Heart left ventricle (tissue), 16 donors: ENCODE measurements at regions not wholly inside any gene's neighbourhood (a gene's known extent, or its start where the extent isn't known, plus 50 kb on each side); places are given as distances from the start of the nearest gene placed in this dataset.

ENCODE experiments used
- ATAC-seq, 4 donors: fragments of 200-7000 bp; cut with Tn5 transposase; one replicate each; pipeline ENCODE4 v1.9.1; 2020 to 2022; ENCODE audit warnings: moderate library complexity in 4 of 4, mild to moderate bottlenecking in 3 of 4, moderate number of reproducible peaks in 1 of 4
- DNase-seq, 5 donors: peaks; one replicate each; pipeline ENCODE4 v3.0.0-alpha.2; 2020
- H3K27ac ChIP-seq, 12 donors: fragments of 200-600 bp; sonication (generic) in 4 of 12; one replicate each; pipeline versions ENCODE4 v1.5.0 to v1.8.0; 2016 to 2022; ENCODE audit warnings: mild to moderate bottlenecking in 2 of 12
- H3K27me3 ChIP-seq, 9 donors: fragments of 200-600 bp; sonication (generic) in 2 of 9; one replicate each; pipeline versions ENCODE4 v1.5.1 to v1.8.0; 2016 to 2022; ENCODE audit warnings: mild to moderate bottlenecking in 3 of 9
- H3K36me3 ChIP-seq, 9 donors: fragments of 200-600 bp; sonication (generic) in 2 of 9; one replicate each; pipeline versions ENCODE4 v1.5.0 to v1.8.0; 2018 to 2022; ENCODE audit warnings: mild to moderate bottlenecking in 2 of 9
- H3K4me1 ChIP-seq, 12 donors: fragments of 200-600 bp; sonication (generic) in 4 of 12; one replicate each; pipeline versions ENCODE4 v1.5.0 to v1.8.0; 2016 to 2022; ENCODE audit warnings: mild to moderate bottlenecking in 3 of 12
- H3K4me3 ChIP-seq, 12 donors: fragments of 200-600 bp; sonication (generic) in 4 of 12; one replicate each; pipeline versions ENCODE4 v1.5.0 to v1.8.0; 2017 to 2022; ENCODE audit warnings: mild to moderate bottlenecking in 9 of 12, moderate library complexity in 4 of 12
- H3K9me3 ChIP-seq, 12 donors: fragments of 200-600 bp; sonication (generic) in 4 of 12; one replicate each; pipeline versions ENCODE4 v1.5.0 to v1.8.0; 2016 to 2022; ENCODE audit warnings: mild to moderate bottlenecking in 1 of 12
- POLR2A ChIP-seq, 2 donors: fragments of 450-650 bp; IDR thresholded peaks; one replicate each; pipeline ENCODE4 v1.6.1; 2017; ENCODE audit warnings: antibody characterized with exemption in 2 of 2, mild to moderate bottlenecking in 2 of 2, moderate library complexity in 2 of 2
- WGBS, 4 donors: extraction: QIAGEN DNeasy Blood & Tissue Kit in 2 of 4; methylation state at CpG; one replicate each; pipeline versions ENCODE4 v1.1.5 to v1.1.7; 2013 to 2018; 5-methylcytosine and 5-hydroxymethylcytosine counted together
- intact Hi-C, 10 donors: fragments of 100-400 bp; cut with DNase I; formaldehyde crosslinking; loops; one replicate each; pipeline versions ENCODE4 v1.11.1 to v1.14.2; 2022
- TF ChIP-seq, protein P1 (sequence below), 12 donors: fragments of 200-600 bp; sonication (generic) in 4 of 12; IDR thresholded peaks; one replicate each; pipeline versions ENCODE4 v1.5.0 to v1.8.0; 2018 to 2022; ENCODE audit warnings: antibody characterized with exemption in 12 of 12, mild to moderate bottlenecking in 5 of 12
- donor health status: ischemic (EF 13 %, LVEDD 7.1; RV severe dilation, severe dysfunction).
- donor health status: healthy with polysubstance abuse.
- donor health status: DM: no; HTN: yes; CAD: no.
- donor health status: DM: no; HTN: no; CAD: no.
- donor health status: ischemic (EF 25% LVEDD 6.9; RV normal size, moderate dysfunction).
- donor health status: ischemic (EF 25% LVEDD 5.7; RV mildly dilated, moderate dysfunction).
- donor health status: healthy.
- donor health status: DM: yes; HTN: yes; CAD: no.
- donor health status: ischemic (EF 35%, LVEDD 5.7; RV mildly dilated, moderate dysfunction).
- donor health status: nonischemic (EF 11% LVEDD 7.7; RV severe dilation, severe dysfunction).
- donor health status: DM: yes; HTN: yes; CAD: no.
- donor health status: PGD.
- donor health status: ischemic (EF 29% LVEDD 5.4; RV normal size, mild dysfunction).
- donor health status: nonischemic (EF 23%, LVEDD 6.1; RV moderate dilation, normal function).

DNA sequence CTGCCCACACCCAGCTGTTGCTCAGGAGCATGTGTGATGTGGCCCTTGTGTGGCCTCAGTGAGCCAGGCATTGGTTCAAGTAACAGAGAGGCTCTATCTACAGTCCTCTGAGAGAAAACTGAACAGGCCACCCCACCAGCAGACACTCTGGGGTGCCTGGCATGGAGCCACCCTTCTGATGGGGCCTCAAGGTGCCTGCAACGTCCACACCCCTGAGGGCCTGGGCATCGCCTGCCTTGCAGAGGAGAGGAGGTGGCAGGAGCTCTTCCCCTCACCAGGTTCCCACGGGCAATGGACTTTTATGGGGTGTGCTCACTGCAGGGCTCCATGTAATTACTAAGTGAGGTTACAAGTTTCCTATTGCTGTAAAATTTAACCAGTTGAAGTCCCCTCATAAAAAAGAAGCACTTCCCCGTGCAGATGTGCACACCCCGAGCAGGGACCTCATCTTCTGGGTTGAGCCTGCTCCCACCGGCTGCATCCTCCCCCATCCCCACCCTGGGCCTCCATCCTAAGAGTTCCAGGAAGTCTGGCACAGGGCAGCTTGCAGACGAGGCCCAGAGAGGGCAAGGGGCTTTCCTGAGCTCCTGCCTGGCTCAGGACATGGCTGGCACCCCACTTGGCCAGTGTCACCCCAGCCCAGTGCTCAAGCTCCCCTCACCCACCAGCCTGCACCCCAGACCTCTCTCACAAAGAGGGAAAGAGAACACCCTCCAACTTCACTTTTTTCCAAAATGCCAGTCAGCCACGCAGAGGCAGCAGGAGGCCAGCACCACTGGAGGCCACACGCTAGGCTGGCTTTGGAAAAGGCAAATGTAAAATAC lies 270.4 kb upstream of the RTL1 start:
- H3K36me3 ChIP-seq, result no peaks in the 10 kb centered on the region
- ATAC-seq (no peak), DNase-seq (no peak)
- intact Hi-C loops, result no loop called here
- H3K9me3 ChIP-seq, result peaks cover 0 to 8% (median 0%) of the 10 kb centered on the region in 12 donors
- H3K4me3 ChIP-seq, result no peak overlapping the region
- 76 to 80% (median 79%) methylated on average over 9 of the region's 9 CpGs for WGBS, 4 donors
- TF ChIP-seq, protein P1, sequence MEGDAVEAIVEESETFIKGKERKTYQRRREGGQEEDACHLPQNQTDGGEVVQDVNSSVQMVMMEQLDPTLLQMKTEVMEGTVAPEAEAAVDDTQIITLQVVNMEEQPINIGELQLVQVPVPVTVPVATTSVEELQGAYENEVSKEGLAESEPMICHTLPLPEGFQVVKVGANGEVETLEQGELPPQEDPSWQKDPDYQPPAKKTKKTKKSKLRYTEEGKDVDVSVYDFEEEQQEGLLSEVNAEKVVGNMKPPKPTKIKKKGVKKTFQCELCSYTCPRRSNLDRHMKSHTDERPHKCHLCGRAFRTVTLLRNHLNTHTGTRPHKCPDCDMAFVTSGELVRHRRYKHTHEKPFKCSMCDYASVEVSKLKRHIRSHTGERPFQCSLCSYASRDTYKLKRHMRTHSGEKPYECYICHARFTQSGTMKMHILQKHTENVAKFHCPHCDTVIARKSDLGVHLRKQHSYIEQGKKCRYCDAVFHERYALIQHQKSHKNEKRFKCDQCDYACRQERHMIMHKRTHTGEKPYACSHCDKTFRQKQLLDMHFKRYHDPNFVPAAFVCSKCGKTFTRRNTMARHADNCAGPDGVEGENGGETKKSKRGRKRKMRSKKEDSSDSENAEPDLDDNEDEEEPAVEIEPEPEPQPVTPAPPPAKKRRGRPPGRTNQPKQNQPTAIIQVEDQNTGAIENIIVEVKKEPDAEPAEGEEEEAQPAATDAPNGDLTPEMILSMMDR (IDR thresholded peaks at IDR 0.05), result no peak
- TF ChIP-seq POLR2A (IDR thresholded peaks at IDR 0.05), result no peak
- H3K27me3 ChIP-seq, result no peaks in the 10 kb centered on the region
- H3K27ac ChIP-seq, result no peak overlapping the region
- no peaks in the 10 kb centered on the region for H3K4me1 ChIP-seq

DNA sequence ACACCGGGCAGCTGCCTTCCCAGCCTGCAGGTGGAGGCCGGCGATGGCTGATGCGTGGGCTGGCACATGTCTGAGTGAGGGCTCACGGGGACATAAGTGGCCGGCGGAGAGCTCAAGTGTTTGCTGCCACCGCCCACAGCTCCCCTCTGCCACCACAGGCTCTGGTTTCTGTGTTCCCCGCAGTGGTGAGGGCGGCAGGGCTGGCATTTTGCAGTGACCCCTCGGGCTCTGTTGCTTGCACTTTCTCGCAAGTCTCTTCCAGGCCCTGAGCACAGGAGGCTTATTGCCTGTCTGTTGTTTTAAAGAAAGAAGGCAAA lies 271.0 kb upstream of the RTL1 start:
- 79 to 93% (median 88%) methylated on average over 7 to 12 of the region's 12 CpGs for WGBS, 4 donors
- ATAC-seq (no peak), DNase-seq (no peak)
- TF ChIP-seq, protein P1 (IDR thresholded peaks at IDR 0.05), result no peak
- TF ChIP-seq POLR2A (IDR thresholded peaks at IDR 0.05), result no peak
- H3K4me3 ChIP-seq, result no peak overlapping the region
- no peaks in the 10 kb centered on the region for H3K4me1 ChIP-seq
- H3K9me3 ChIP-seq, result peaks cover 0 to 9% (median 0%) of the 10 kb centered on the region in 12 donors
- intact Hi-C loops, result no loop called here
- no peak overlapping the region for H3K27ac ChIP-seq
- H3K27me3 ChIP-seq, result no peaks in the 10 kb centered on the region
- no peaks in the 10 kb centered on the region for H3K36me3 ChIP-seq

DNA sequence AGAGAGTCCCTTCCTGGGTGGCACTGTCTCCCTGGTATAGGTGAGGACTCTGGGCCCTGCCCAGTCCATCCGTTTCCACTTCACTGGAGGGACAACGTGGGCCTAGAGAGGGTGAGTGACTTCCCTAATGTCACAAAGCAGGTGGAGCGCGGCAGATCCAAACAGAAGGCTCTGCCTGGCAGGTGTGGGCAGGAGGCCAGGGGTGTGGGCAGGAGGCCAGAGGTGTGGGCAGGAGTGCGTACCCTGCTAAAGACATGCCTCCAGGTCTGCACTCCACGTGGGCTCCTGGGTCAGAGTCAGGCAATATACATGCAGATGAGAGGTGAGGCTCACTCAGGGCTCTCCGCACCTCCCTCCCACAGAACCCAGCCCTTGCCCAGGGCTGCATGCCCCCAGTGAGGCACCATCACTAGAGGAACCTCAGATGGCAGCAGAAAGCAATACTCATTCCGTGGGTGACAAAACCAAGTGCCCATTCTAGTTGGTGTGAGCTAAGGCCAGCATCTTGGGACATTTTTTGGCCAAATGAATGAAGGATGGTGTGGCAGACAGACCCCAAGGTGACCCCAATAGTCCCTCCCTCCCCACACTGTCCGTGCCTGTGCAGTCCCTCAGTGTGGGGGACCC lies 271.6 kb upstream of the RTL1 start:
- Histone ChIP-seq H3K27me3 (no peaks in the 10 kb centered on the region), H3K9me3 (peaks cover 0 to 15% (median under 1%) of the 10 kb centered on the region in 12 donors), H3K4me1 (no peaks in the 10 kb centered on the region), H3K4me3 (no peak overlapping the region), H3K36me3 (no peaks in the 10 kb centered on the region), H3K27ac (no peak overlapping the region)
- intact Hi-C loops, result no loop called here
- 84 to 88% (median 85%) methylated on average over 7 to 9 of the region's 9 CpGs for WGBS, 4 donors
- ATAC-seq (no peak), DNase-seq (no peak)
- TF ChIP-seq POLR2A (IDR thresholded peaks at IDR 0.05), result no peak
- TF ChIP-seq, protein P1 (IDR thresholded peaks at IDR 0.05), result no peak

DNA sequence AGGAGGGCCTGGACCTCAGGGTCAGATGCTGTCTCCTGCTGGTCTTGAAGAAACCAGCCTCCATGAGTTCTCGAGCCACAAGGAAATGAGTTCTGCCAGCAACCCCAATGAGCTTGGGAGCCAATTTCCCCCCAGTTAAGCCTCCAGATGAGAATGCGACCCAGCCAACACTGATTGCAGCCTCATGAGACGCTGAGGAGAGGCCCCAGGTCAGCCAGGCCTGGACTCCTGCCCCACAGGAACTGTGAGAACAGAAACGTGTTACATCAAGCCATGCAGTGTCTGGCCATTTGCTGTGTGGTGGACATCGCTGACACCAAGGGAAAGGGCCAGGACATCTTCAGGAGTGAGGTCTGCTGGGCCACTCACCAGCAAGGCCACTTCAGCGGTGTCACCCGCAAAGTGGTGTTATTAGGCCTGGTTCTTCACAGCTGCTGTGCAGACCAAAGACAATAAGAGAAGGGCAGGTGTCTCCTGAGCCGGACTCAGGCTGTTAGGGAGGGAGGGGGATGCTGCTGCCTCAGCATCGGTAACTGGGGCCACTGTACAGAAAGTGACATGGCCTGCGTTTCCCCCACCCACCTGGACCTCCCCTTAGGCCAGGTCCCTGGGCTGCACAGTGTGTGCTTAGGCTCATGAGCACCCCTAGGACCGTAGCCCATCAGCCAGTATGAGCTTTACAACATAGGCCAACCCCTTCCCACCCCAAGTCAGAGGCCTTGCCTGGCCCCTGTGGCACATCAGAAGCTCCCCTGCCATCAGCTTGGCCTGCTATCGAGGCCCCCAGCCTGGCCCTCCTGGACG lies 272.4 kb upstream of the RTL1 start:
- ATAC-seq, result peak in 1 of 4 donors; percentile 8
- DNase-seq, result no peak
- no peaks in the 10 kb centered on the region for H3K27me3 ChIP-seq

More for the DNA sequence above, 272.4 kb upstream of the RTL1 start:
- Histone ChIP-seq H3K27ac (no peak overlapping the region), H3K4me3 (no peak overlapping the region), H3K36me3 (no peaks in the 10 kb centered on the region), H3K9me3 (peaks cover 0 to 23% (median 4%) of the 10 kb centered on the region in 12 donors), H3K4me1 (no peaks in the 10 kb centered on the region)
- TF ChIP-seq, protein P1 (IDR thresholded peaks at IDR 0.05), result no peak
- no peak for TF ChIP-seq POLR2A (IDR thresholded peaks at IDR 0.05)
- WGBS, 4 donors, result 84 to 90% (median 88%) methylated on average over 10 to 13 of the region's 13 CpGs
- intact Hi-C loops, result no loop called here
